Stimulated activated naive CD8-positive, alpha-beta T cell treated with anti-CD3 and anti-CD28 coated beads, Interleukin-15, Interleukin-2, amounts not matched to agents 100 U/mL and 50 U/mL, for 24 hours (primary cell): ENCODE measurements at regions not wholly inside any gene's neighbourhood (a gene's known extent, or its start where the extent isn't known, plus 50 kb on each side); places are given as distances from the start of the nearest gene placed in this dataset.

Experiments
- ATAC-seq: fragments of 150-1000 bp; cut with Tn5 transposase; one replicate; pipeline ENCODE4 v1.10.0; 2021
- DNase-seq: peaks from one replicate; pipeline ENCODE4 v3.0.0; 2021

GRCh38 chr2:118665784-118666529, 181.5 kb downstream of the EN1 start:
- DNase-seq (no peak), ATAC-seq (no peak)

- ATAC-seq (no peak), DNase-seq (no peak)
These were observed 186.3 kb downstream of the EN1 start for GRCh38 chr2:118661179-118661578.

DNA sequence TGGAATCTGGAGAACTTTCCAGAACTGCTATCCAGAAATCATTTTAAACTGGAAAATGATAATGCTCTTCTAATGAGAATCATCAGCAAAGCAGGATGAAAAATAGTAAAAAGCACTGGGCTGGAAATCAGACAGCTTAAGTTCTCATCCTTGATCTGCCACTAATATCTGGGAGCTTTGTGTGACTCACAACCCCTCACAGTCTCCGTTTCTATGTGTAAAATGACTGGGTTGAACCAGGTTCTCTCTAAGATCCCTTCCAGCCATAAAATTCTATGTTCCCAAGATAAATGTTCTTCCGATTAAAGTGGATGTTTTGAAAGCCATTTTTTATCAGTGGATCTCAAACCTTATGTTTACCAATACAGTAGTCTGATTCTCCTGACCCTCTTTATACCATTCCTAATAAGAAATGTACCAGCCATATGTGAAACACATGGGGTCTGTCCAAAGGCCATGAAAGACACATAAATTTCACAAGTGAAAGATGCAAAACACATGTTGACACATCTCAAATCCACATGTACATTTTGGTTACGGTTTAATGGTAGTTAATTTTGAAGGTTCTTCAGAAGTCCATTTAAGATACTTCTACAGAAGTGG, 188.8 kb downstream of the EN1 start:
- ATAC-seq (no peak), DNase-seq (no peak)

GRCh38 chr2:118657466-118657865, 190.0 kb downstream of the EN1 start:
- no peak for ATAC-seq
- no peak for DNase-seq

GRCh38 chr2:118654945-118655344, 192.5 kb downstream of the EN1 start:
- ATAC-seq = no peak
- DNase-seq = no peak

GRCh38 chr2:118650327-118650726, 197.1 kb downstream of the EN1 start:
- DNase-seq (no peak), ATAC-seq (no peak)

GRCh38 chr2:118645876-118646275, 201.6 kb downstream of the EN1 start:
- DNase-seq = no peak
- ATAC-seq = no peak

DNA sequence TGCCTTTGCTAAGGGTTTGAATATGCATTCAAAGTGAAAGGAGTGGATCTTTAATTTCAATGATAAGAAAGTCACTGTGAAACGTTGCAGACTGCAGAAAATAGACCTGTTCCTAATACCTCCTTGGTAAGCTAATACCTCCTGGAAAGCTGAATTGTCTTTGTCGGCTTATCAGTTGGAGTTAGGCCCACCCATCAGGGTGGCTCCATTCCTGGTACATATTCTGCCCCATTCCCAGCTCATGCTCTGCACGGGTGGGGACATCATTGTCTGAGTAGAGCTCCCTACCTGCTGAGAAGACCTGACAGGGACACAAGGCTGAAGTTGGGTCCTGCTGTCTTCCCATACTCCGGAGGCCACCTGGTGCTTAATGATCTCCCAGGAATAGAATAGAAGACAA, 203.3 kb downstream of the EN1 start:
- DNase-seq = no peak
- no peak for ATAC-seq

- DNase-seq (no peak), ATAC-seq (no peak)
These were observed 204.2 kb downstream of the EN1 start for GRCh38 chr2:118643294-118643693.

DNA sequence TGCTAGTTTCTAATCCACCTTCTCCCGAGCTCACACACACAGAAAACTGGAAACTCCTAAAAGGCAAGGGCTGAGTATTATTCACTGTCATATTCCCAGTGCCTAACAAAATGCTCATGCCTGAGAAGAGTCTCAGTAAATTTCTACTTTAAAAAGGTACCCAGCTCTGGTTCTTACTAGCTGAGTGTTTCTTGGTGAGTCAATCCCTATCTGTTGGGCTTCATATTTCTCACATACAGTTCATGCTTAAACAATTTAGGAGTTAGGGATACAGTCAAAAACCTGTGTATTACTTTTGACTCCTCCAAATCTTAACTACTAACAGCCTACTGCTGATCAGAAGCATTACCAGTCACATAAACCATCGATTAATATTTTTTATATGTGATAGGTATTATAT, 204.9 kb downstream of the EN1 start:
- DNase-seq (no peak), ATAC-seq (no peak)

DNA sequence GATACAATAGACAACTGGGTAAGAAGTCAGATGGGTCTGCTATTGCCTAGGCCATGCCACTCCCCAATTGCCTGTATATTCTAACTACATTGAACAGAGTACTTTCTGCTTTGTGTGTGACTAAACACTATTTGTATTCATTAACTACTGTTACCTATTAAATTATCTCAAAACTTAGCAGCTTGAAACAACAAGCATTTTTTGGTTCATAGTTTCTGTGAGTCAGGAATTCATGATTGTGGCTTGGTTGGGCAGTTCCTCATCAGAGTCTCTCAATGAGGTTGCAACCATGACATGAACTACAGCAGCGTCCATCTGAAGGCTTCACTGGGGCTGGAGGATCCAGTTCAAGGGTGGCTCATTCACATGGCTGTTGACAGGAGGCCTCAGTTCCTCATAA, 205.7 kb downstream of the EN1 start:
- DNase-seq = no peak
- no peak for ATAC-seq

GRCh38 chr2:118639371-118639770, 208.1 kb downstream of the EN1 start:
- no peak for DNase-seq
- ATAC-seq = no peak

DNA sequence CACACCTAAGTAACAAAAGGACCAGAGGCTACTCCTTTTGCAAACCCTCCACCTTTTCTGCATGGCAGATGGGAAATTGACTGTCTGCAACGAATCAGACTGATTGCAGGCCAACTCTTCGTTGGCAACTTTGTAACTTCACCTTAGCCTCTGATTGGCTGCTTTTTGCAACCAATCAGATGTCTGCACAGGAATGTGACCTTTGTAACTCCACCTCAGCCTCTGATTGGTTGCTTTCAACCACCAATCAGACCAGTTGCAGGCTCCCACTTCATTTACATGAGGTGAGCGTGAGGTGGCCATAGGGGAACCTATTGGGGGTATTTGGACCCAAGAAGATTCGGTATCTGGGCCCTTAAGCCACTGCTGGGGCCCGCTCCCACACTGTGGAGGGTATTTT, 209.0 kb downstream of the EN1 start:
- DNase-seq (no peak), ATAC-seq (no peak)

DNA sequence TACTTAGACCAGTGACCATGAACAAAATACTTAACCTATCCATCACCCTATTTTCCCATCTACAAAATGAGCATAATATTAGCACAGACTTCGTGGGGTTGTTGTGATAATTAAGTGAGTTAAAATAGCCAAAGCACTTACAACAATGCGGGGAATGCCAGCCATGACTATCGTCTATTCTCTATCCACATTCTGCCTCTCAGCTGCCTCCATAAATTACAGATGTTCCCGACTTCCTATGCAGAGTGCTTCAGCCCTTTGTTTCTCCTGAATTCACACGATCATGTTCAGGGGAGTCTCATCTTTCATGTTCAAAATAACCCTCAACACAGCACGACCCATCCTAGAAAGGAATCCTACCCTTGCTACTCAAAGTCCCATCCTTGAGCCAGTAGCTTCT, 211.6 kb downstream of the EN1 start:
- DNase-seq (no peak), ATAC-seq (no peak)

- ATAC-seq = no peak
These were observed 212.6 kb downstream of the EN1 start for GRCh38 chr2:118634876-118635275.

DNA sequence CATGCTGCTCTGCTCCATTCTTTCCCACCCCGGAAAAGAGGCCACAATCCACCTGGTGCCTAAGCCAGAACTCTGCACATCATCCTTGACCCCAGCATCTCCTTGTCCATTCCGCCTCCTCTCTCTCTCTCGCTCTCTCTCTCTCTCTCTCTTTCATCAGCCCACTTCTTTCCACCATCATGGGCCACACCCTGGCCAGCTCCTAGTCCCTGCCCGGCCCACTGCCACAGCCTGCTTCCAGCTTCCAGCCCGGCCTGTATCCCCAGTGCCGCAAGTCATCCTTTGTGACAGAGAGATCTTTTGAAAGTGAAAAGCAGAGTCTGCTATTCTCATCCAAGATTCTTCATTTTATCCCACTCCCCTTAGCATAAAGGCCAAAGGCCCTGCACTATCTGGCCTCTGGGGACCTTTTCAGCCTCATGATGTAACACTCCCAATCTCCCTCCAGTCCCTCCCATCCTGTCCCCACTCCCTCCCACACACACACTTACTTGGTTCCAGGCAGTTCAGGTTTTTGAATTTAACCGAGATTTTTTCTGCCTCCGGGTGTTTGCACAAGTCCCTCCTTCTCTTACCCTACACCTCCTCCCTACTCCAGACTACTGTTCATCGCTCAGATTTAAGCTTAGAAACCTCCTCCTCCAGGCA, 214.0 kb downstream of the EN1 start:
- no peak for DNase-seq
- ATAC-seq = no peak

More at GRCh38 chr2:118634876-118635275, 212.6 kb downstream of the EN1 start:
- no peak for DNase-seq

DNA sequence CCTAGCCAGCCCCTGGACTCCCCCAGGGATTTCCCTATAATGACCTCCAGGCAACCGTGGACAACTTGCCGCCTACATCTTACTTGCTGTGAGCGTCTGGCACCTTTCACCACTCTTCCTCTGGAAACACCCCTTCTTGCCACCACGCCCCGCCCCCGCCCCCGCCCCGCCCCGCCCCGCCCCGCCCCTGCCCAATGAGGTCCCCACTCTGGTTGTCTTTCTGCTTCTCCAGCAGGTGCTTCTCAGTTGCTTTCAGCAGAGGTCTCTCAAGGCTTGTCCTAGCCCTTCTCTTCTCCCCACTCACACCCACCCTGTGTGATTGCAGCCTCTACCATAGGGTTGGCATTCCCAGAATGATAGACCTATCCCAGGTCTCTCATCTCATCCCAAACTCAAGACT, 214.5 kb downstream of the EN1 start:
- ATAC-seq (no peak), DNase-seq (no peak)

DNA sequence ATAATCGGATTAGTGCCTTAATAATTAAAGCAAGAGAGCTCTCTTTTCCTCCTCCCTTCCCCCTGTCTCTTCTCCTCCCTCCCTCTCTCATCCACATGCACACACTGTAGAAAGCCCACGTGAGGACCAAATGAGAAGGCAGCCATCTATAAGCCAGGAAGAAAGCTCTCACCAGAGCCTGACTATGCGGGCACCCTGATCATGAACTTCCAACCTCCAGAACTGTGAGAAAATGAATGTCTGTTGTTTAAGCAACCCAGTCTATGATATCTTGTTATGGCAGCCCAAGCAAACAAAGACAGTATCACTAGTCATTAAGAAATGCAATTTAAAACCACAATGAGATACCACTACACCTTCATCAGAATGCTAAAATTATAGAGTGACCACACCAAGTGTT, 220.3 kb downstream of the EN1 start:
- ATAC-seq (no peak), DNase-seq (no peak)

- no peak for ATAC-seq
These were observed 224.5 kb downstream of the EN1 start for GRCh38 chr2:118622913-118623312.

GRCh38 chr2:118622108-118622507, 225.3 kb downstream of the EN1 start:
- ATAC-seq (no peak), DNase-seq (no peak)

More at GRCh38 chr2:118622913-118623312, 224.5 kb downstream of the EN1 start:
- DNase-seq = no peak

DNA sequence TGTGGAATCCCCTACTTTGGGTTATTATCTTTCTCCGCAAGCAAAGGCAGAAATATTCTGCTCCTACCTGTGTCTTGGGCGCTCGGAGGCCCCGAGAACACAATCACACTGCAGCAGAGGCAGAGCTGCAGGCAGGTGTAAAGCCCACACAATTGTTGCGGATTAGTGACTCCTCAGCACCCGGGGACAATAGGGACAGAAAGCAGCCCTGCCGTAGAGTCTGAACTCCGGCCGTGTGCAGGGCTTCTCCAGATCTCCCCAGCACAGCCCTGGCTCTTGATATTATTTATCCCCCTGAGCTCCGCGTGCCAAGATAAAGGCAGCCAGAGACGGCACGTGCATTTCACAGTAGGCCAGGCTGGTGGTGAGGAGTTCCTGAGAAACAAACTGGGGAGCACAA, 229.2 kb downstream of the EN1 start:
- no peak for DNase-seq
- ATAC-seq = no peak

DNA sequence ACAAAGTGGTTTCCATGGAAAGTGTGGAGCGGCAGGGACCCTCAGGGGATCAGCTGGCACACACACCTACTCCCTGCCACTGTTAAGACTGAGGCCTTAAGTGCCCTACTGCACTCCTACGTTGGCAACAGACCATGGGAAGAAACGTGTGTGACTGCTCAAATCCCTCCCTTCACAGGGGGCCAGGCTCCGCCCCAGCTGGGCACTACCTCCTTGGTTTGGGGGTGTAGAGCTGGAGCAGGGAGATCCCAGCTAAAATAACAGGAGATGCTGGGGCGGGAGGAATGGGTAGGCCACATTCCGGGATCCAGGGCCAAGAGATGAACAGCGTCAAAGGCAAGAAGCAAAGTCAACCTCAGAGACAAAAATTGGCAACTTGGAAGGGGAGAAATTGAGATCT, 231.0 kb downstream of the EN1 start:
- ATAC-seq (no peak), DNase-seq (no peak)

DNA sequence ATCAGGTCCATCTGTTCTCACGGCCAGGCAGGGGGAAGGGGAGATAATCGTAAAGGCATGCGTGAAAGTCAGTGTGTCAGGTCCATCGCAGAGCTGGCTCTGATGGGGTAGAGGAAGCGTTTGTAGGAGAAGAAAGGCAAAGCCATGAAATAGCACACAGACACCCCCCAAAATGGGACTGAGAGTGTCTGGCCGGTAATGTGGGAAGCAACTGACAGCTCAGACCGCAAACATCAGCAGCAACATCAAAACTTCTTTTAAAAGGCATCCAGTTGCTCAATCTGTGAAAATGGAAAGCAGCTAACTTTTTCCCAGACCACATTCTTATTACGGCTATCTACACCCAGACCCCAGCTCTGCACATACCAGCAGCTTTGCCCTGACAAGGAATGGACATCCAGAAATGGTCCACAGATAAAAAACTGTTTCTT, 232.6 kb downstream of the EN1 start:
- no peak for ATAC-seq

GRCh38 chr2:118613737-118614136, 233.7 kb downstream of the EN1 start:
- no peak for DNase-seq
- no peak for ATAC-seq

More for the DNA sequence above, 232.6 kb downstream of the EN1 start:
- no peak for DNase-seq
